ENCODE measurements at regions not wholly inside any gene's neighbourhood (a gene's known extent, or its start where the extent isn't known, plus 50 kb on each side); places are given as distances from the start of the nearest gene placed in this dataset.

DNA sequence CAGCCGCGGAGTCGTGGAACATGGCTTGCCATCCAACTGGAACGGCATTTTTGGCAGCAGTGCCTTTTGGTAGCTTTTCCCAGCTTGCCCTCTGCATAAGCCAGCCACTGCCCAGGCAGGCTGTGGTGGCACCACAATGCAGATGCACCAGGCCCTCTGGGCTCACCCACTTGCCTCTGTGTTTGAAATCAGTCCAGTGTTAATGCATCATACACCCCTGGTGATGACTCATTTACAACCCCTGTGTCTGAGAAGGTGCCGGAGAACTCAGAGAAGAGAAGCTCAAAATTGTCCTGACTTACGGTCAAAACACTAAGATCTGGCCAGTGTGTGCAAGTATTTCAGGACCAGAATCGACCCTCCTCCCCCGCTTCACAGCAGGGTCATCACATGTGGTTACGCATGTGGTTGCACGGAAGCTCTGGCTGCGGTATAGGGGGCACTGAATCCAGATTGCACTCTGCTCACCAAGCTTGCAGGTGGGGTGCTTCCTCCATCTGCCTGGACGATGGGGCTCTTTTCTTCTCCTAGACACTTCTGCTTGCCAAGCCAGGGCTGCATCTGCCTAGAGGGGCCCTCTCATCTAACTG, 66.5 kb upstream of the SMIM15 start:
- Histone ChIP-seq H3K36me3 (replicated peaks in 1 of 2; ENCODE audit: control extremely low read depth in 1 of 2, control insufficient read depth in 1 of 2, extremely low read depth in 1 of 2, insufficient read depth in 2 of 2, low read length in 1 of 2) (no peaks in the 10 kb centered on the region), H3K27me3 (replicated peaks in 1 of 4; ENCODE audit: control extremely low read depth in 1 of 4, control insufficient read depth in 3 of 4, insufficient read depth in 4 of 4, low read length in 3 of 4) (no peaks in the 10 kb centered on the region), H3K4me1 (ENCODE audit: control insufficient read depth in 2 of 2, insufficient read depth in 2 of 2, low read length in 2 of 2) (peaks cover 0 to 4% of the 10 kb centered on the region in 2 donors), H3K9me3 (ENCODE audit: control extremely low read depth in 1 of 3, control insufficient read depth in 2 of 3, insufficient read depth in 1 of 3, low read length in 2 of 3) (no peaks in the 10 kb centered on the region), H3K27ac (ENCODE audit: low read length in 2 of 2) (no peak overlapping the region), H2AFZ (ENCODE audit: insufficient read depth, low read depth, low read length, poor library complexity, severe bottlenecking) (peak overlapping the region; percentile 32), H3K9ac (ENCODE audit: low read length) (no peak overlapping the region), H4K20me1 (ENCODE audit: control insufficient read depth, insufficient read depth, low read length, poor library complexity, severe bottlenecking) (no peaks in the 10 kb centered on the region), H3K4me3 (ENCODE audit: control extremely low read depth in 1 of 5, extremely low read depth in 1 of 5, insufficient read depth in 1 of 5, low read depth in 2 of 5, low read length in 4 of 5) (no peak overlapping the region), H3K79me2 (ENCODE audit: control insufficient read depth, insufficient read depth, low read length) (no peaks in the 10 kb centered on the region), H3K4me2 (replicated peaks; ENCODE audit: low read depth, low read length, poor library complexity, severe bottlenecking) (no peak overlapping the region)
- H3K27ac Mint-ChIP-seq: no peak overlapping the region
- ChIA-PET POLR2A (no interaction called here), CTCF (no interaction called here)
- WGBS (ENCODE audit: insufficient coverage): 47% methylated on average over 12 of the region's 12 CpGs
- H3K4me1 Mint-ChIP-seq: peaks cover 6% of the 10 kb centered on the region
- DNase-seq (no peak), ATAC-seq (ENCODE audit: low read depth) (no peak)
- intact Hi-C loops (cut with micrococcal nuclease): no loop called here
- H3K27me3 Mint-ChIP-seq: peaks cover 3% of the 10 kb centered on the region
- TF ChIP-seq CTCF (IDR thresholded peaks at IDR 0.05) (no peak), EZH2 (IDR thresholded peaks at IDR 0.05; ENCODE audit: borderline replicate concordance, insufficient read depth, low read depth, low read length, poor library complexity, severe bottlenecking) (no peak)
- H3K9me3 Mint-ChIP-seq (ENCODE audit: insufficient read depth): no peaks in the 10 kb centered on the region
- no peak overlapping the region for H3K4me3 Mint-ChIP-seq

- WGBS (ENCODE audit: insufficient coverage): 92% methylated on average over 6 of the region's 6 CpGs
- no peak for DNase-seq
- no peaks in the 10 kb centered on the region for H4K20me1 ChIP-seq (ENCODE audit: control insufficient read depth, insufficient read depth, low read length, poor library complexity, severe bottlenecking)
- Mint-ChIP-seq H3K27me3 (no peaks in the 10 kb centered on the region), H3K4me1 (peaks cover 6% of the 10 kb centered on the region), H3K9me3 (ENCODE audit: insufficient read depth) (no peaks in the 10 kb centered on the region), H3K4me3 (no peak overlapping the region), H3K27ac (no peak overlapping the region)
- no peak for TF ChIP-seq EZH2 (IDR thresholded peaks at IDR 0.05; ENCODE audit: borderline replicate concordance, insufficient read depth, low read depth, low read length, poor library complexity, severe bottlenecking)
- no peaks in the 10 kb centered on the region for H3K79me2 ChIP-seq (ENCODE audit: control insufficient read depth, insufficient read depth, low read length)
- H3K9me3 ChIP-seq (ENCODE audit: control extremely low read depth in 1 of 3, control insufficient read depth in 2 of 3, insufficient read depth in 1 of 3, low read length in 2 of 3): no peaks in the 10 kb centered on the region
- CTCF ChIA-PET: no interaction called here
- H3K9ac ChIP-seq (ENCODE audit: low read length): no peak overlapping the region
- no peak overlapping the region for H3K27ac ChIP-seq (ENCODE audit: low read length in 2 of 2)
- POLR2A ChIA-PET: no interaction called here
- no peak for ATAC-seq (ENCODE audit: low read depth)
- intact Hi-C loops (cut with micrococcal nuclease): no loop called here
- no peaks in the 10 kb centered on the region for H3K27me3 ChIP-seq (replicated peaks in 1 of 4; ENCODE audit: control extremely low read depth in 1 of 4, control insufficient read depth in 3 of 4, insufficient read depth in 4 of 4, low read length in 3 of 4)
- H3K4me2 ChIP-seq (replicated peaks; ENCODE audit: low read depth, low read length, poor library complexity, severe bottlenecking): no peak overlapping the region
- no peaks in the 10 kb centered on the region for H3K36me3 ChIP-seq (replicated peaks in 1 of 2; ENCODE audit: control extremely low read depth in 1 of 2, control insufficient read depth in 1 of 2, extremely low read depth in 1 of 2, insufficient read depth in 2 of 2, low read length in 1 of 2)
- peak overlapping the region; percentile 32 for H2AFZ ChIP-seq (ENCODE audit: insufficient read depth, low read depth, low read length, poor library complexity, severe bottlenecking)
- H3K4me3 ChIP-seq (ENCODE audit: control extremely low read depth in 1 of 5, extremely low read depth in 1 of 5, insufficient read depth in 1 of 5, low read depth in 2 of 5, low read length in 4 of 5): no peak overlapping the region
- H3K4me1 ChIP-seq (ENCODE audit: control insufficient read depth in 2 of 2, insufficient read depth in 2 of 2, low read length in 2 of 2): peaks cover 0 to 4% of the 10 kb centered on the region in 2 donors
These were observed 67.1 kb upstream of the SMIM15 start for GRCh38 chr5:61229416-61229815.
